Fibroblast of peridontal ligament (primary cell): ENCODE measurements at regions not wholly inside any gene's neighbourhood (a gene's known extent, or its start where the extent isn't known, plus 50 kb on each side); places are given as distances from the start of the nearest gene placed in this dataset.
"Not testable (repeated sequence)": the region's sequence is repeated elsewhere in the genome, so short reads cannot be mapped to it uniquely, and the experiment has no call there.

Experiments used
- DNase-seq: peaks from one replicate; pipeline ENCODE4 v3.0.0-alpha.2; 2010; ENCODE audit errors: extremely low read depth

GRCh38 chr19:28296506-28296905 is 916.4 kb downstream of the UQCRFS1 start:
- DNase-seq = no peak

- not testable (repeated sequence) for DNase-seq
Observed at GRCh38 chr19:28294975-28295374, 918.0 kb downstream of the UQCRFS1 start.

GRCh38 chr19:28294395-28294794 is 918.6 kb downstream of the UQCRFS1 start:
- DNase-seq = no peak

- DNase-seq = no peak
Observed at GRCh38 chr19:28293685-28294084, 919.3 kb downstream of the UQCRFS1 start.

GRCh38 chr19:28292822-28293500 is 920.0 kb downstream of the UQCRFS1 start:
- no peak for DNase-seq

GRCh38 chr19:28291874-28292273 is 921.1 kb downstream of the UQCRFS1 start:
- DNase-seq = no peak

GRCh38 chr19:28290963-28291657 is 921.8 kb downstream of the UQCRFS1 start:
- no peak for DNase-seq

GRCh38 chr19:28289295-28290063 is 923.5 kb downstream of the UQCRFS1 start:
- no peak for DNase-seq

- no peak for DNase-seq
Observed at GRCh38 chr19:28288572-28289264, 924.2 kb downstream of the UQCRFS1 start.

- no peak for DNase-seq
Observed at GRCh38 chr19:28285917-28286316, 927.0 kb downstream of the UQCRFS1 start.

GRCh38 chr19:28285078-28285477 is 927.9 kb downstream of the UQCRFS1 start:
- DNase-seq = no peak

GRCh38 chr19:28284389-28284788 is 928.6 kb downstream of the UQCRFS1 start:
- DNase-seq = no peak

GRCh38 chr19:28283592-28283991 is 929.4 kb downstream of the UQCRFS1 start:
- no peak for DNase-seq

GRCh38 chr19:28281676-28282075 is 931.3 kb downstream of the UQCRFS1 start:
- DNase-seq = no peak

GRCh38 chr19:28264556-28264955 is 948.4 kb downstream of the UQCRFS1 start:
- DNase-seq = no peak

- DNase-seq = no peak
Observed at GRCh38 chr19:28258829-28259228, 954.1 kb downstream of the UQCRFS1 start.

GRCh38 chr19:28257396-28257795 is 955.6 kb downstream of the UQCRFS1 start:
- no peak for DNase-seq

GRCh38 chr19:28247243-28247642 is 965.7 kb downstream of the UQCRFS1 start:
- DNase-seq = no peak

- no peak for DNase-seq
Observed at GRCh38 chr19:28245937-28246336, 967.0 kb downstream of the UQCRFS1 start.

- no peak for DNase-seq
Observed at GRCh38 chr19:28244966-28245365, 968.0 kb downstream of the UQCRFS1 start.

- no peak for DNase-seq
Observed at GRCh38 chr19:28242317-28242927, 970.5 kb downstream of the UQCRFS1 start.

- no peak for DNase-seq
Observed at GRCh38 chr19:28239270-28239669, 973.7 kb downstream of the UQCRFS1 start.
